Liver (tissue), 3 donors: ENCODE measurements at regions not wholly inside any gene's neighbourhood (a gene's known extent, or its start where the extent isn't known, plus 50 kb on each side); places are given as distances from the start of the nearest gene placed in this dataset.

ENCODE experiments used
- CTCF ChIP-seq: fragments of 150-350 bp; IDR thresholded peaks from 2 replicates; pipeline ENCODE4 v1.5.1; 2017; ENCODE audit warnings: improper control_type of control experiment, low read depth, low read length; ENCODE audit not compliant: missing input control
- HNF4A ChIP-seq, 2 donors: conservative IDR thresholded peaks; 2 replicates each; pipeline ENCODE4 v1.6.1; 2016; ENCODE audit warnings: antibody characterized with exemption in 2 of 2, mild to moderate bottlenecking in 2 of 2
- NR2F2 ChIP-seq: IDR thresholded peaks from 2 replicates; pipeline ENCODE4 v1.6.1; 2016; ENCODE audit warnings: antibody characterized with exemption
- RAD21 ChIP-seq, 2 donors: IDR thresholded peaks; 2 replicates each; pipeline ENCODE4 v1.6.1; 2016; ENCODE audit warnings: antibody characterized with exemption in 2 of 2, mild to moderate bottlenecking in 2 of 2
- TAF1 ChIP-seq: conservative IDR thresholded peaks from 2 replicates; pipeline ENCODE4 v1.6.1; 2016; ENCODE audit warnings: antibody characterized with exemption, mild to moderate bottlenecking
- YY1 ChIP-seq: IDR thresholded peaks from 2 replicates; pipeline ENCODE4 v1.6.1; 2016; ENCODE audit warnings: antibody characterized with exemption, mild to moderate bottlenecking
- TF ChIP-seq, protein P1 (sequence below): IDR thresholded peaks from 2 replicates; pipeline ENCODE4 v1.6.1; 2016; ENCODE audit warnings: antibody characterized with exemption
- TF ChIP-seq, protein P2 (sequence below): IDR thresholded peaks from 2 replicates; pipeline ENCODE4 v1.6.1; 2016; ENCODE audit warnings: antibody characterized with exemption
- TF ChIP-seq, protein P3 (sequence below): IDR thresholded peaks from 2 replicates; pipeline ENCODE4 v1.6.1; 2016; ENCODE audit warnings: antibody characterized with exemption
- donor health status: healthy.
- donor health status: healthy.

DNA sequence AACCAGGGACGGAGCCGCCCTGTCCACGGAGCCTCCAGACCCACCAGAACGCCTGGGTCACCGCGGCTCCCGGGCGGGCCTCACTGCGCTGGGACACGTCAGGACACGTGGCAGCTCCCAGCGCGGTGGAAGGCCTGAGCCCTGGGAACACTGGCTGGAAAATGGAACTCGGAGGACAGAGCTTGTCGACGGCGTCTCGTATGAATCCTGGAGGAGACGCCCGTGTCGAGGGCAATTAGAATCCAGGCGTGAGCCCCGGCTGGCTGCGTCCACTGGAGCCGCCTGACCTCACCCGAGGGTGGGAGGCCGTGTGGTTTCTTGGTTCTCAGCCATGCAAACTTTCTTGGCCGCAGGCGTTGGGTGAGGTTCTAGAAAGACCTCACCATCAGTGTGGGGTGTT lies 173.9 kb downstream of the LAT start:
- TF ChIP-seq, protein P1, sequence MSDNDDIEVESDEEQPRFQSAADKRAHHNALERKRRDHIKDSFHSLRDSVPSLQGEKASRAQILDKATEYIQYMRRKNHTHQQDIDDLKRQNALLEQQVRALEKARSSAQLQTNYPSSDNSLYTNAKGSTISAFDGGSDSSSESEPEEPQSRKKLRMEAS = no peak
- TF ChIP-seq HNF4A (conservative IDR thresholded peaks at IDR 0.05) (no peak), CTCF (no peak), RAD21 (IDR thresholded peaks at IDR 0.05) (no peak), TAF1 (no peak), NR2F2 (no peak), YY1 (no peak)
- TF ChIP-seq, protein P2, sequence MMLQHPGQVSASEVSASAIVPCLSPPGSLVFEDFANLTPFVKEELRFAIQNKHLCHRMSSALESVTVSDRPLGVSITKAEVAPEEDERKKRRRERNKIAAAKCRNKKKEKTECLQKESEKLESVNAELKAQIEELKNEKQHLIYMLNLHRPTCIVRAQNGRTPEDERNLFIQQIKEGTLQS = no peak
- TF ChIP-seq, protein P3, sequence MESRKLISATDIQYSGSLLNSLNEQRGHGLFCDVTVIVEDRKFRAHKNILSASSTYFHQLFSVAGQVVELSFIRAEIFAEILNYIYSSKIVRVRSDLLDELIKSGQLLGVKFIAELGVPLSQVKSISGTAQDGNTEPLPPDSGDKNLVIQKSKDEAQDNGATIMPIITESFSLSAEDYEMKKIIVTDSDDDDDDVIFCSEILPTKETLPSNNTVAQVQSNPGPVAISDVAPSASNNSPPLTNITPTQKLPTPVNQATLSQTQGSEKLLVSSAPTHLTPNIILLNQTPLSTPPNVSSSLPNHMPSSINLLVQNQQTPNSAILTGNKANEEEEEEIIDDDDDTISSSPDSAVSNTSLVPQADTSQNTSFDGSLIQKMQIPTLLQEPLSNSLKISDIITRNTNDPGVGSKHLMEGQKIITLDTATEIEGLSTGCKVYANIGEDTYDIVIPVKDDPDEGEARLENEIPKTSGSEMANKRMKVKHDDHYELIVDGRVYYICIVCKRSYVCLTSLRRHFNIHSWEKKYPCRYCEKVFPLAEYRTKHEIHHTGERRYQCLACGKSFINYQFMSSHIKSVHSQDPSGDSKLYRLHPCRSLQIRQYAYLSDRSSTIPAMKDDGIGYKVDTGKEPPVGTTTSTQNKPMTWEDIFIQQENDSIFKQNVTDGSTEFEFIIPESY = no peak
